Kidney tubule cell (primary cell): ENCODE measurements at regions not wholly inside any gene's neighbourhood (a gene's known extent, or its start where the extent isn't known, plus 50 kb on each side); places are given as distances from the start of the nearest gene placed in this dataset.

ENCODE experiments used
- DNase-seq: peaks from one replicate; pipeline ENCODE4 v3.0.0-alpha.2; 2018; ENCODE audit warnings: low spot score

DNA sequence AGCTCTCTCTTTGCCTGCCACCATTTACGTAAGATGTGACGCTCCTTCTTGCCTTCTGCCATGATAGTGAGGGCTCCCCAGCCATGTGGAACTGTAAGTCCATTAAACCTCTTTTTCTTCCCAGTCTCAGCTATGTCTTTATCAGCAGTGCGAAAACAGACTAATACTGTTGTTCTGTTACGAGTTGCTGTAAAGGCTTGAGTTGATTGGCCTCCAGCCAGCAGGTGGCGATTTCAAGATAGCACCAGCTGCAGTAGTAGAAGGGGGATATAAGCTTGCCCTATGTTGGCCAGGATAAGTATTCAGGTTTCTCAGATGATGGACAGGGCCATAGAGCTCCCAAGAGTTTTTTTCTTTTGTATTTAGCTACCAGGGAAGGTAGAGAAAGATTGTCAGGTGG lies 385.5 kb downstream of the MZT1 start:
- no peak for DNase-seq

DNA sequence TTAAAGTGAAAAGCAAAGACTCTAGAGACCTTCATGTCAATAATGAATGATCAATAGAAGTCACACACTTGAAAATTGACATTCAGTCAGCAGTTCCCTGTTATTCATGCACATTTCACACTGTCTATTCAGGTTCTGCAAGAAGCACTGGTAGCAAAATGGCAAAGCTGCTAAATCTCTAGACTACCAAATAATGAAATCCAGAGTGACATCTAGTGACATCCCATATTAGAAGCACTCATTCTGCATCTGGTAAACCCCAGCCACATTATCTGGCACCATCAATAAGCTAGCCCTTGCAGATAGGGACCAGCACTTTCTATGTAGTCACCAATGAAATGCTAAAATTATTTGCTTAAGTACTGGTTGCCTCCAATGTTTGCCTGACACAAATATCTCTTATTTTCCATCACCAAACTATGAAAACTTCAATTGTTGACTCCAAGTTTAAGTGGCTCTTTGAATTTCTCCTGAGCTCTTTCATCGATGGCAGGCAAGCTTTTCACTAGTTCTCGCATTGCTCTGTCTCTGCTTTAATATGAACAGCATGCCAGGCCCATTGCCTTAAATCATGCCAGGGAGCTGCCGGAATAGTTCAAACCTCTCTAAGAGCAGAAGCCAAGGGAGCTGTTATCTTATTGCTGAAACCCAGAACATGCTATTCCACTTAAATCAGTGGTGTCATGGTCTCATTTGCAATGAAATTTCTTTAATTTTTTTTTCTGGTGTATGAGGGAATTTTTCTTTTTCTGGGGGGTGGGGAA lies 409.9 kb downstream of the MZT1 start:
- DNase-seq = no peak

DNA sequence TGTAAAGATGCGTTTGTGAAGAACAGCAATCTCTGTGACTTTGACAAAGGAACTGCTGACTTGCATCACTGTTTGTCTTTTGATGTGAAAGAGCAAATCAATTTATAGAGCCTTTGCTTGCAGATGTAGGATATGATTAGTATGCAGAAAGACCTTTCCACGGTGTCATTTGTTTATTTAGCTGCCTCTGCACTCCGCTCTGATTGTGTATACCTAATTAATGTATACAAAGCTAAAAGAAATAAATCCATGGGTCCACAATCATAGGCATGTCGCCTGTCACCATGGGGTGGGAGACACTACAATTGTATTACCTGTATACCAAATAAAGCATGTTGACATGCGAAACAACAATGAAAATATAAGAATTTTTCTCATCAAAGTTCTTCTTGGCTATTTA lies 410.7 kb downstream of the MZT1 start:
- no peak for DNase-seq

DNA sequence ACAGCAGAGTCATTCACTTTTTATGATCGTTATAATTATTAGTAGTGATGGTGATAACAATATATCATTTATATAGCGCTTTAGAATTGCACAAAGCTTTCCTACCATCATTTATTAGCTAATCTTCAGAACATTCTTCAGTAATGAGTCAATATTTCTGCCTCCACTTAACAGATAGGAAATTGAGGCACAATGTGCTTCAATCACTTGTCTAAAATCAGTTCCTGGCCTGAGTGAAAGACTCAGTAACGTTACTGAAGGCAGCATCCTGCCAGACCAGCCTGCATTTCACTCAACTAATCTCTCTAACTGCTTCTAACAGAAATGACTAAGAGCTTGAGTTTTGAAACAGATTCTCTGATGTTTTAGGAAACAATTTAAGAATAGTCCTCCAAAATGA lies 412.1 kb downstream of the MZT1 start:
- DNase-seq = no peak

DNA sequence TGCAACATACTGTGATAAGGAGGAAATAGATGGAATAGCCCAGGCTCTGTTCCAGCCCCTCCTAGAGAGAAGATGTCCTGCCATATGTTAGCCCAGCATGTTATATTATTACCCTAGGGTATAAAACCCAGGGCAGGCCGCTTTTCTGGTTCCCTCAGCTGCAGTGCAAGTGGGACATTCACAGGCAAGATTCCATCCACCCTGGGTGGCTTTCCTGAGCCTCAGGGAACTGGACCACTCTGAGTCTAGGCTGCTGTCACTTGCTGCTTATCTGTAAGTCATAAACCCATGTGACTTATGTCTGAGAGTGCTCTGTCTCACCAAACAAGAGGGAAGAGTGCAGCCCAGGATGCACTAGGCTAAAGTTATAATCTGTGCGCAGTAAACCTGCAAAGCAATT lies 413.2 kb downstream of the MZT1 start:
- no peak for DNase-seq

DNA sequence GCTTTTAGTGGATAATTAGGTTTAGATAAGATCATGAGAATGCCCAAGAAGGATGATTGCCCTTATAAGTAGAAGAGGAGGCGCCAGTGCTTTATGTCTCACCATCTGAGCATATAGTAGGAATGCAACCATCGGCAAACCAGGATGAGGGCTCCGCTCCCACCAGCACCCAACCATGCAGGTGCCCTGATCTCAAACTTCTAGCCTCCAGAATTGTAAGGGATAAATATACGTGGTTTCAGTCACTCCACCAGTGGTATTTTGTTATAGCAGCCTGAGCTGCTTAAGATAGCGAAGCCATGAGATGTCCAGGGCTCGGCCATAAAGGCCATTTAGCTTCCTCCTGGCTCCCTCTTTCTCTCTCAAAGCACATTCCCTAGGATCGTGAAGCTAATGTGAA lies 413.9 kb downstream of the MZT1 start:
- DNase-seq = no peak

DNA sequence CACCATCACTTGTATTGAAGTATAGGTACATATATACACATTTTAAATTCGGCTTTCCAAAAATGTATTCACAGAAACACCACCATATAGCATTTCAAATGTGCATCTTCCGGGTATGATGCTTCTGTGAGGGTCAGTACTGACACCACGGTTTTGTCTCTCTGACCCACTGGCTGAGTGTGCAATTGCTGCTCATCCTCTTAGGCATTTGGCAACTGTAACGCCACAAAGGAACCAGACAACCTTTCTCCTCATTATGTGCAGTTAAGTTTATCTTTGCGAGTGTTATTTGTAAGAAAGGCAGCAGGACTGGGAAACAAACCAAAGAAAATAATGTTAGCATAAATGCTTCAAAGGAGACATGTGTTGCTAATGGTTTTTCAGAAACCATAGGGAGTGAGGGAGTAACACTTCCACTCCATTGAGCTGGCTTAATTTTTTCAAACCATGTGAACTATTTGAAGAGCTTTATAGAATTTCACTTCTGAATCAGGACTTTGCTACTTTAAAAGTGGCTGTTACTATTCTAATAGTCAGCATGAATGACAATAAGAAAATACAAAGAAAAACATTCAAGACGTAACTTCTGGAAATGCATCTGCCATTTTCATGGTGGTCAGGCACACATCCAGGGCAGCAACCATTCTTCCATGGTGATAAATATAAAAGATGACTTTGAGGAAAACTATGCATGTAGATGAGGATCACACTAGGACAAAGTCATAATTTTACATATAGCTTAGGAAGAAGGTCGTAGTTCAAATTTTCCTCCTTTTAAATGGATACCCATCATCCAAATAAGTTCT lies 423.3 kb downstream of the MZT1 start:
- DNase-seq = peak; percentile 10

DNA sequence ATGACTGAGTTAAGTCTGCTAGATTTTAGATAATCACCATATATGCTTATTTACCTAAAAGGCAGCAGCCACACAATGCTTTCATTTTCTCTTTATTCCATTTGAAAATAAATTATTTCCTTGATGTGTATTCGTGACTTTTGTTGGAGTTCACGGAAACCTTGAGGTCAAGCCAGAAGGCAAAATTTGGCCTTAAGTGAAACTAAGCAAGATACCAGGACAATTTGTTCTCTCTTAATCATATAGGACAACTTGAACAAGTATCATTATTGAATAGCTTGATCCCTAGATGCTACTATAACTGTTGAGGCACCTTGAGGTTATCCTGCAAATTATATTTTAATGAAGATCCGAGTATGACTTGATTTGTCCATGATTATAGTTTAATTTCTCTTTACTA lies 429.2 kb upstream of the DACH1 start:
- DNase-seq = no peak

DNA sequence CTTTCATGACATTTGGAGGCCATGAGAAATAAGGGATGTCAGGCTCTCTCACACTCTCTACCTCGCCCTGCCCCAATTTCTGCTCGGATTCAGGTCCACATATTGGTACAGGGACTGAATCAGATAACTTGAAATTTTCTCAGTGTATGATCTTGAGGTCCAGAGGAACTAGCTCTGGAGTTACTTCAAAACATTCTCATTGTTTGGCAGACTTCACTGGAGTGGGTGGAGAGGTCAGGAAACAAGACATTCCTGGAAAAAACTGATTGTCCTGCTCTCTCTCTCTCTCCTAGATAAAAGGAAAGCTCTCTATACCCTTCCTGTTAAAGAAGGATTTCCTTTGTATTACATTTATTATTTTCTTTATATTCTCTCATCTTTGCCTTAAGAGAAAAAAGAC lies 428.1 kb upstream of the DACH1 start:
- DNase-seq = no peak

DNA sequence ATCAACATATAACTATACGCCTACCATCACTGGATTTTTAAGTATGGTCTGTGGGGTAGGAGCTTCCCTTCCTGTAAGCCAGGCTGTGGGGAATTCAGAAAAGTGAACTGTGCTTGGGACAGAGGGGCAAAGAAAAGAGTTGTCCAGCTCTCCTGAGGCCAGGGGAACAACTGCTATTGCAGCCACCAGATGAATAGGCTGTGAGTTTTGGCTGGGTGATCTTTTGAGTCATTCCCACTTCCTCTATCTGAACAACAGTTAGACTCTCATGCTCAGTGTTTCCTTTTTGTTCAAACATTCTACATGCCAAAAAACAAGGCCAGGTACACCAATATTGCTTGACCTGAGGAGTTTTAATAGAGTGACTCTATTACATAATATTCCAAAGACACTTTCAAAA lies 426.2 kb upstream of the DACH1 start:
- peak; percentile 68 for DNase-seq

DNA sequence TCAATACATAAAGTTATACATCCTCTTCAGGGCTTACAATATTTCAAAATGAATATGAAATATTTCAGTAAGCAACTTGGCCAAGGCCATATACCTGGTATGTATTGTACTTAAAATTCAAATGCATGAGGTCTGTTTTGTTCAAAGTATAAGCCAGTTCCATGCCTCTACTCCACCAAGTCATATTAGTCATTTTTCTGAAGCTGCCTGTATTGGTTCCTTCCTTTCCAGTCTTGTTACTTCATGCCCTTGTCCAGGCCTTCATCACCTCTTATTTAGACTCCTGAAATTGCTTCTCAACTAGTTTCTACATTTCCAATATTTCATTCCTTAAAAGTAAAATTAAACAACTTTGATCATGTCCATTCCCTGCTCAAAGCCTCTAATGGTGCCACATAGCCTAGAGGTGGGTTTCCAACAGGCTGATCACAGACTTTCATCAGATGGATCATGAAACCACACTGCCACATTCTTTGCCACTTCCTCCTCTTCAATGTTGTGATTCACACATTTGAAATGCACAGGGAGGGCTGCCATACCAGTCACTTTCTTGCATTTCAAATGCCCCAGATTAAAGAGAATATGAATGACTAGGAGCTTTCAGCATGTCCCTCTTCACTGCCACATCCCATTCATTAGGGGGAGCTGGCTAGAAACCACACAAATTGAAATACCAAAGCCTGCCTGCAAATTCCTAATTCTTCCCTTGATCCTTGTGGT lies 424.1 kb upstream of the DACH1 start:
- peak; percentile 99 for DNase-seq

DNA sequence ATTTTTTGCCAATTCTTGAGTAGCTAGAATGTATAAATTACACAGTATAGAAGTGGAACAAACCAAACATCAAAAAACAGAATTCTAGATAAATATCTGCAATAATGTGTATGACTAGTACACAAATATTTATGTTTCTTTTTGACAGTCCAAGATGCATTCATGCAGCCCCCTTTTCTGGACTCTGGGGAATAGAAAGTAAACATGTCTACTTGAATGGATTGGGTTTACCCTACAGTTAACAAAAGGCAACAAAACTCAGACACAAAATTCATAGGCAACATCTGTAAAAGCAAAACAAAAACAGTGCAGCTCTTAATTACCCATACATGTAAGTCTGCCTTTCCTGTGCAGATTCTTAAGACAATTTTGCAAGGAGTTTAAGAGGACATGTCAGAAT lies 419.4 kb upstream of the DACH1 start:
- no peak for DNase-seq

DNA sequence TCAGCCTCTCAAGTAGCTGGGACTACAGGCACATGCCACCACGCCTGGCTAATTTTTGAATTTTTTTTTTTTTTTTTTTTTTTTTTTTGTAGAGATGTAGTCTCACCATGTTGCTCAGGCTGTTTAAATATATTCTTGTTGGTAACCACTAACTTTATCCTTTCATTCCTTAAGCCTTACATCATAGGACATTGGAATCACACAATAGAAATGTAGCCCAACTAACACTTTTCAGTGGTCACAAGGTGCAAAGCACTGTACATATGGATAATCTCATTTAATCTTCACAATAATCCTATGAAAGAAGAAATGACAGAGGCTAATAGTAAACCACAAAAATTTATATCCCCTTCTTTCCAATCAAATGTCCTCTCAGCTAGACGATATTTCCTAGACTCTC lies 417.8 kb upstream of the DACH1 start:
- peak; percentile 58 for DNase-seq

DNA sequence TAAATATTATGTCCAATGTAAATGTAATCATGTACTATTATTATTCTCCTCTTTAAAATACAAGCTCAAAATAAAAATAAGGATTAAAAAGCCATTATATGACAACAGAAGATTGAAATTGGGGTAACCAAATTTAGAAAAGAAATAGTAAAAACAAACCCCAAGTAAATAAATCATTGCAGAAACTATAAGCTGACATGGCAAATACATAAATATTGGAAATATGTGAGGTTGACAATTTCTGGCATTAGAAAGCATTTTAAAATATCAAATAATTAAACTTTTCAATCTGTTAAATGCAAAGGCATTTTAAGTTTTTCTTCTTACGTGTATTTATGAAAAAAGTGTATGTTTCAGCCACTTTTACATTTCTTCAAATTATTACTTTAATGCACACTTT lies 394.7 kb upstream of the DACH1 start:
- DNase-seq = no peak

DNA sequence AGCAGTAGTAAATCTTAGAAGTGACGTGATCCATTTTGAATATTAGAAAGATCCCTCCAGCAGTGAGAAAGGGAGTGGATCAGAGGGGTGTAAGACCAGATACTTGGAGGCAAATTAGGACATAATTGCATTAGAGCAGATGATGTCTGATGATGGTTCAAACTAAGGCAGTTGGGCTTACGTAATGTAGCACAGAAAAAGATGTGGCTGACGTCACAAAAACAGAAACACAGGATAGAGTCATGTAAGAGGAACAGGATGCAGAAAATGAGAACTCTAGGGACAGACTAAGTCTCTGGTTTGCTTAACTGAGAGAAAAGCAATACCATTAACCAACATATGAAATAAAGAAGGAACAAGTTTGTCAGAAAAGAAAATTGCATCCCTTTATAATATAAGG lies 392.5 kb upstream of the DACH1 start:
- DNase-seq = no peak

DNA sequence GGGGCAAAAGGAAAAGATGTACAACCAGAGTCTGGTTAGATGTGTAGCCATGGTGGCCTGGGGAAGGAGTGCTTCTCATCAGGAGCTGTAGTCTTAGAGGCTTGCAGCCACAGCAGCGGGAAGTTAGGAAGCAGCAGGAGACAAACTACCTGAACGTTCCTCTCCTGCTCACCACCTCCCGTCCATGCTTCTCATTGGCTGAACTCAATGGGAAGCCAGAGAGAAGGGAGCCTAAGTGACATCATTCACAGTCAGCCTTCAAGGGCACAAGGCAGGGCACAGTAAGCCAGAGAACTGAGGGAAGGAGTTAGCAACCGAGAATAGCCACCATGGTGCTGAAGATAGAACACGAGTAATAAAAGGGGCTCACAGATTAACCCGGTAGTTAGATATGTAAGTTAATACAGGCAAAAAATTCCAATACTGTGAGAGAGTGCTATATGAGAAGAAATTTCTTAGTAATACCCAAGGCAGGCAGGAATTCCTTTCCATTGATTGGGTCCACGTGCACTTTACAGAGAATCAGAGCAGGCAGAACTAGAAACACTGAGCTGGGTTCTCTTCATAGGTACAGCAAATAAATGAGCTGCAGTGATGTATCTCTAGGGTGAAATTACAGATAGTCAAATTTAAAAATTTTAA lies 391.5 kb upstream of the DACH1 start:
- DNase-seq = peak; percentile 70

DNA sequence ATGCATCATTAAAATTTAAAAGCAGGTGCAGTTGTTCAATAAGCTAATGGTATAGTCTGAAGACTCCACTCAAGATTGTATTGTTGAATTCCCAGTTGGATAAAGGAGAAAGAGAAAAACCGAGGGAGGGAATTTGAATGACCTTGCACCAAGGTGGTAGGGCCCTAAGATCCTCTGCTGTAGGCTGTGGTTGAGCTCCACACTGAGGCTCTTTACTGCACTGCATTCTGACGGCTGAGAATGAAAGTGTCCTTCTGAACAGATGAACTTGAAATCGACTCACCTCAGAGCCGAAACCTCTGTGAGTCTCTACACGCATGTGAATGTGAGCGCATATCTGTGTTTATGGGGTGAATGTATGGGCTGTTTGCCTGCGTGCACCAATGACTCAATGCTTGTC lies 388.9 kb upstream of the DACH1 start:
- DNase-seq = peak; percentile 58

DNA sequence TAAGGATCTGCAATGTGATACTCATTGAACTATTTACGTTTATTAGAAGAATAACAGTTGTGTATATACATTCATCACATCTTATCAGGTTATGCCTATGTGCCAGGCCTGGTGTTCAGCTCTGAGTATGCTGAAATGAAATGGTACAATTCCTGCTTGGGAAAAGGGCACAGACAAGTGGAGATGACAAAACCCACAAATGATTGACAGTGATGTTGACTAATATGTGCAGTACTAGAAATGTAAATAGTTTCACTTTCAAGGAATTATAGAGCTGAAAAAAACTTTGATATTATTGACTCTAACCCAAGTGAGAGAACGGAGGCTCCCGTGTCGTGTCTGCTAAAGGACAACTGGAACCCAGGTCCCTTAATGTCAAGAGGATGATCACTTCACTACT lies 386.8 kb upstream of the DACH1 start:
- DNase-seq = peak; percentile 43

DNA sequence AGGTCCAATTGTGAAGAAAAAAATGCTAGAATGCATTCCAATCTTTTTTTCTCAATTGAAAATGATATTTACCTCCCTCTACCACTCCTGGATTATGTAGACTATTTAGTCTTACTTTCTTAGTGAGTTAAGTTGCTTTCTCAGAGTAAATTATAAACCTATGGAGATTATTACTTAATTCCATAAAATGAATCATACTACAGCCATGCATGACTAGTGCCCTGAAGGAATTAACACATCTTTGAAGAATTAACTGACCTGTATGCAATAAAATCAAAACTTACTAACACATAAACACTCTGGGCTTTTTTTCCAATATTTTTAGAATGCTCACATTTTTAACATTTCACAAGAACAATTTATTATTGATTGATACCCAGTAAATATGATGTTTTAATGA lies 379.4 kb upstream of the DACH1 start:
- DNase-seq = peak; percentile 57

DNA sequence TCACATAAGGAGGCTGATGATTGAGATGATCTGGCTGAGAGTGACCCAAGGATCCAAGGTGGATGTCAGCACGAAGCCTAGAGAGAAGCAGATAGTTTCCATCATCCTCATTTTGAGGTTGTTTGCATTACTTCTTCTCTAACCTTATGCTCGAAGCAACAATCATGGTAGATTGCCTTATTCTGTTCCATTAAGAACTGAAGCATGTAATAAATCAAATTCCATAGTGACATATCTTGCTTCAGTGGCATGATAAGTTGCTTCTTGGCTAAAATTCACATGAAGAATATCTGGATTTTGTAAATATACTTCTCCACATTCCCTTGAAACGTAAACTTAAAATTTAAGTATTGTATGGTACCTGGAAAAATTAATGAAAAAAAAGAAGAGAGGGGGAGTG lies 377.8 kb upstream of the DACH1 start:
- DNase-seq = no peak

DNA sequence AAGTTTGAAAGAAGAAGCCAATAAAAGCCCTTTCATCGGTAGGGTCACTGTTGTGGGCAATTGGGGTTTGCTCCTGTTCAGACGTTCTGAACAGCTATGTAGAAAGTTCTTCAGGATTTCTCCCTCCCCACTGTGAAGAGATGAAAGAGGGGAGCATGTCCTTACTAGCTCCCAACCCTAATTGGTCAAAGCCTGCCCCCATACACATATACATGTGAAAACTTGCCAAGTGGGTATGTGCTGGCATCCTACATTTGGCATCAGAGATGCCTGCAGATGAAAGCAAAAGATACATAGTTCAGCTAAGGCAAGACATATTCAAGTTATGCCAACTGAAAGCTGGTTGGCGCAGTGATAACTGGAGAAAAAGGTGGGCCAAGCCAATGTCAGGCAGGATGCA lies 363.1 kb upstream of the DACH1 start:
- DNase-seq = no peak

DNA sequence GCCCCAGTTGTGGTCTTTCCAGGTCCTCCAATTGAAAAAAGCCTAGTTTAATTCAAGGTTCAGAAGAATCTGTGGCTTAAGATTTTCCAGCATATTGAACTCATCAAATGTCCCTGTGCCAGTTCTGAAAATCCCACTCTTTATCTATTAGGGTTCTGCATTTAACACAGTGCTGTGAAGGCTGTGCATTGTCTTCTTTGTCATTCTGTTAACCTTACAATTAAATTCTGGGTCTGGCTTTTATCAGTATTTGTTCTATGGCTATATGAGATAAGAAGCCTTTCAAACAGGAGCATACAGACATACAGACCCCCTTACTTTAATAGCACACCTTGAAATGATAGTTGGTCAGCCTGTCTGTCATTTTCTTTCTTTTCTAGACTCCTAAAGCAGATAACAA lies 362.1 kb upstream of the DACH1 start:
- DNase-seq = no peak
